Activated CD8-positive, alpha-beta T cell treated with anti-CD3 and anti-CD28 coated beads for 36 hours (primary cell): ENCODE measurements at regions not wholly inside any gene's neighbourhood (a gene's known extent, or its start where the extent isn't known, plus 50 kb on each side); places are given as distances from the start of the nearest gene placed in this dataset.

Experiments used
- ATAC-seq: fragments of 200-7000 bp; cut with Tn5 transposase; one replicate; pipeline ENCODE4 v1.10.0; 2021; ENCODE audit warnings: mild to moderate bottlenecking, moderate library complexity
- CTCF ChIA-PET: fragments of 350-600 bp; sonication (Branson Sonifier 250); formaldehyde crosslinking; loops from one replicate; lab custom pipeline; 2021; ENCODE audit warnings: antibody characterized with exemption; lab: Charles Lee
- POLR2A ChIA-PET: fragments of 350-600 bp; sonication (Branson Sonifier 250); formaldehyde crosslinking; loops from one replicate; lab custom pipeline; 2021; ENCODE audit warnings: antibody characterized with exemption; lab: Charles Lee
- DNase-seq: peaks from one replicate; pipeline ENCODE4 v3.0.0-alpha.2; 2020
- H3K27ac Mint-ChIP-seq: one replicate; pipeline ENCODE4 v1.8.0; 2021; ENCODE audit warnings: mild to moderate bottlenecking, mixed read lengths
- H3K27me3 Mint-ChIP-seq: one replicate; pipeline ENCODE4 v1.8.0; 2021; ENCODE audit warnings: mixed read lengths
- H3K36me3 Mint-ChIP-seq: one replicate; pipeline ENCODE4 v1.8.0; 2021; ENCODE audit warnings: low read depth, mixed read lengths
- H3K4me1 Mint-ChIP-seq: one replicate; pipeline ENCODE4 v1.8.0; 2021; ENCODE audit warnings: low read depth, mixed read lengths
- H3K4me3 Mint-ChIP-seq: one replicate; pipeline ENCODE4 v1.8.0; 2021; ENCODE audit warnings: mild to moderate bottlenecking, moderate library complexity, mixed read lengths
- H3K9me3 Mint-ChIP-seq: one replicate; pipeline ENCODE4 v1.8.0; 2021; ENCODE audit warnings: mixed read lengths
- intact Hi-C: fragments of 100-400 bp; cut with micrococcal nuclease; formaldehyde crosslinking; loops from one replicate; pipeline ENCODE4 v1.10.0; 2022
- TF ChIP-seq, protein P1 (sequence below): fragments of 200-600 bp; IDR thresholded peaks from one replicate; pipeline ENCODE4 v1.8.0; 2022; ENCODE audit warnings: antibody characterized with exemption, mild to moderate bottlenecking

DNA sequence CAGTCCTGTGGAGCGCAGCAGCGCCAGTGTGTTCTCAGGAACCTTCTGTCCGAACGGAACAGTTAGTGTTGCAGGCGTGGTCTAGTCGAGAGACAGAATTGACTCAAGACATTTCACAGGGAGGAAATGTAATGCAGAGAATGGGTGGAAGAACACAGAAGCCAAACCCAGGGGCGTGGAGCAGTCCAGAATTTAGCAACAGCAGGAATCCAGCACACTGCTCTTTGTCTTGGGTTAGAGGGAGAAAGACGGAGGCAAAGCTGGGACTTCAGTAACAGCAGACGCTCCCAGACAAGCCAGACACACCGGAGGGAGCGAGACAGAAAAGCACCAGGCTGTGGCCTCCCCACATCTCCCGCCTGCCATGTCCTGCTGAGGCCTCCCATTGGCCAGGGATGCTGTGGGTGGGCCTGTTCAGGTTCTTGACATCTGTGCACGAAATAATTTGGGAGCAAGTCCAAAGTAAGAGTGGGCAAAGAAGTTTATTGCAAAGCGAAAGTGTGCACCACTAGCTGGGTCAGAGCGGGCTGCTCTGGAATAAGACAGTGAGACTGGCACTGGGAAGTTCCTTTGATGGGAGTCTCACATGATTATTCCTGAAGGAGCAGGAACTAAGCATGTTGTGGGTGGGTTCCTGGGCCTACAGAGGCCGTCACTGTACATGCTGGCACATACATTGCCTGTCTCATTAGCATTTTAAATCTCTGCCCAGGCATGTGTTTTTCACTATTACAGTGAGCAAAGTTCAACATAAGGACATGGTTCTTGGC lies 339.3 kb upstream of the SFSWAP start:
- ChIA-PET CTCF (no interaction called here), POLR2A (no interaction called here)
- H3K9me3 Mint-ChIP-seq, result no peaks in the 10 kb centered on the region
- intact Hi-C loops, result no loop called here
- H3K4me1 Mint-ChIP-seq, result no peaks in the 10 kb centered on the region
- H3K4me3 Mint-ChIP-seq, result no peak overlapping the region
- no peak overlapping the region for H3K27ac Mint-ChIP-seq
- H3K27me3 Mint-ChIP-seq, result no peaks in the 10 kb centered on the region
- ATAC-seq, result no peak
- no peaks in the 10 kb centered on the region for H3K36me3 Mint-ChIP-seq
- DNase-seq, result no peak
- TF ChIP-seq, protein P1, sequence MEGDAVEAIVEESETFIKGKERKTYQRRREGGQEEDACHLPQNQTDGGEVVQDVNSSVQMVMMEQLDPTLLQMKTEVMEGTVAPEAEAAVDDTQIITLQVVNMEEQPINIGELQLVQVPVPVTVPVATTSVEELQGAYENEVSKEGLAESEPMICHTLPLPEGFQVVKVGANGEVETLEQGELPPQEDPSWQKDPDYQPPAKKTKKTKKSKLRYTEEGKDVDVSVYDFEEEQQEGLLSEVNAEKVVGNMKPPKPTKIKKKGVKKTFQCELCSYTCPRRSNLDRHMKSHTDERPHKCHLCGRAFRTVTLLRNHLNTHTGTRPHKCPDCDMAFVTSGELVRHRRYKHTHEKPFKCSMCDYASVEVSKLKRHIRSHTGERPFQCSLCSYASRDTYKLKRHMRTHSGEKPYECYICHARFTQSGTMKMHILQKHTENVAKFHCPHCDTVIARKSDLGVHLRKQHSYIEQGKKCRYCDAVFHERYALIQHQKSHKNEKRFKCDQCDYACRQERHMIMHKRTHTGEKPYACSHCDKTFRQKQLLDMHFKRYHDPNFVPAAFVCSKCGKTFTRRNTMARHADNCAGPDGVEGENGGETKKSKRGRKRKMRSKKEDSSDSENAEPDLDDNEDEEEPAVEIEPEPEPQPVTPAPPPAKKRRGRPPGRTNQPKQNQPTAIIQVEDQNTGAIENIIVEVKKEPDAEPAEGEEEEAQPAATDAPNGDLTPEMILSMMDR, result no peak

DNA sequence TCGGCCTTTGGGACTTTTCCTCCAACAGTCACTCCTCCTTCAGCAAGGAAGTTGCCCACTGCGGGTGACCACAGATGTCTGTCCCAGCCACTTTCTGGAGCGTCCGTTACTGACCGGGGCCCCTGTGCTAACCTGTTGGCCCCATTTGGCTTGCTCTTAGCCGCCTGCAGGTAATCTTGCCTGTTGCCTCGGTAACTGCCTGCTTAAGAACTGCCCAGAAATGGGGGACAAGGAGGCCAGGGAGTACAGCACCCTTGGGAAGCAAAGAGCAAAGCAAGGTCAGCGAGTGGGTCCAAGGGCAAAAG lies 338.8 kb upstream of the SFSWAP start:
- intact Hi-C loops, result no loop called here
- CTCF ChIA-PET, result no interaction called here
- H3K4me1 Mint-ChIP-seq, result no peaks in the 10 kb centered on the region
- no peak overlapping the region for H3K4me3 Mint-ChIP-seq
- no peaks in the 10 kb centered on the region for H3K9me3 Mint-ChIP-seq
- no peaks in the 10 kb centered on the region for H3K36me3 Mint-ChIP-seq
- no peak overlapping the region for H3K27ac Mint-ChIP-seq
- no peaks in the 10 kb centered on the region for H3K27me3 Mint-ChIP-seq
- ATAC-seq, result no peak
- POLR2A ChIA-PET, result no interaction called here
- TF ChIP-seq, protein P1, result no peak
- no peak for DNase-seq

DNA sequence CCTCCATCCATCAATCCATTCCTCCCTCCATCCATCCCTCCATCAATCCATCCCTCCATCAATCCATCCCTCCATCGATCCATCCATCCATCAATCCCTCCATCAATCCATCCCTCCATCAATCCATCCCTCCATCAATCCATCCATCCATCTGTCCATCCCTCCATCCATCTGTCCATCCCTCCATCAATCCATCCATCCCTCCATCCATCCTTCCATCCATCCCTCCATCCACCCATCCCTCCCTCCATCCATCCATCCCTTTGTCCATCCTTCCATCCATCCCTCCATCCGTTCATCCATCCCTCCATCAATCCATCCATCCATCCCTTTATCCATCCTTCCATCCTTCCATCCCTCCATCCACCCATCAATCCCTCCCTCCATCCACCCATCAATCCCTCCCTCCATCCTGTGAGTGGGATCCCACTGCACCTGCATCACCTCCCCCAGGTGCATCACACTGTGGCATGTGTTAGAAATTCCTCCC lies 338.1 kb upstream of the SFSWAP start:
- Mint-ChIP-seq H3K36me3 (no peaks in the 10 kb centered on the region), H3K4me3 (no peak overlapping the region), H3K9me3 (no peaks in the 10 kb centered on the region), H3K27me3 (no peaks in the 10 kb centered on the region), H3K27ac (no peak overlapping the region), H3K4me1 (no peaks in the 10 kb centered on the region)
- no peak for ATAC-seq
- intact Hi-C loops, result no loop called here
- no peak for DNase-seq
- CTCF ChIA-PET, result no interaction called here
- TF ChIP-seq, protein P1, result no peak
- POLR2A ChIA-PET, result no interaction called here

DNA sequence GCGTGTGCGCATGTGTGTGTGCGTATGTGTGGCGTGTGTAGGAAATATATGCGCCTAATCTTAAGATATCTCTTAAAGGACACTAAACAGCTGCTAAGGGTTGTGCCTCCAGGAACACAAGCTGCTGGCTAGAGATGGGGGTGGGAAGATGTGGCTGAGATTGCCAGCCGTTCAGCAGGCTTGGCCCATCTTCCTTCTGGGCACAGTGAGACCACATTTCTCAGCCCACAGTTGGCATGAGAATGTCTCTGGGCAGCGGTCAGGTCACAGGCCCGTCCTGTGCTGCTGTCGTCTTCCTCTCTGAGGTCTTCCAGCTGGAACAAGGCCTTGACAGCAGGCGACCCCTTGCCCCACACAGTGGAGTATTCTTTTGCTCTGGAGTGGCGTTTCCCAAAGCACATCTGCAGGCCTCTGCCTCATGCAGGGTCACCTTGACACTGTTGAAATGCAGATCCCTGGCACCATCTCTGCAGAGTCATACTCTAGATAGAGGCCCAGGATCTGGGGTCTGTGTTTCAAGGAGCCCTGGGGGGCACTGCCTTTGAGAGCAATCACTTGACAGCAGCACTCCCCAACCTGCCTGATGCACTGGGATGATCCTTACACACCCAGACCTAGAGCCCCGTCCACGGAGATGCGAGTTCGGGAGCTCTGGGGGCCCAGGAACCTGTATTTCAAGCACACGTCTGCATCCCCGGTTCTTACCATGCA lies 335.5 kb upstream of the SFSWAP start:
- TF ChIP-seq, protein P1, result no peak
- POLR2A ChIA-PET, result no interaction called here
- Mint-ChIP-seq H3K4me1 (no peaks in the 10 kb centered on the region), H3K9me3 (no peaks in the 10 kb centered on the region), H3K36me3 (no peaks in the 10 kb centered on the region), H3K27me3 (no peaks in the 10 kb centered on the region), H3K27ac (no peak overlapping the region), H3K4me3 (no peak overlapping the region)
- ATAC-seq (no peak), DNase-seq (no peak)
- intact Hi-C loops, result no loop called here
- CTCF ChIA-PET, result no interaction called here

DNA sequence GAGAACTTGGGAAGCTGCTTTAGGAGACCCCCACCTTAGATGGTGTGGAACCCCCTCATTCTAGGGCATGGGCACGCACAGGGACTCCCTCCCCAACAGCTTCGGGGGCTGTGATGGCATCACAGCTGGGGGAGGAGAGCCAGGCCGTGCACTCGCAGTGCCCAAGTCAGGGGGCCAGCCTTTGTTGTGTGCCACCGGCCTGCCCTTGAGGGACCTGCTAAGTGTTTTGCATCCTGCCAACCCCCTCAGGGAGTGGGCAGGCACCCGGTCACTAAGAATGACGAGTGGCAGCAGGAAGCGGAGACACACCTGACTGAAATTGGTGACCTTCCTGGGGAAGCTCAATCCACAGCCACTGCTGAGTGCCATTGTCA lies 334.9 kb upstream of the SFSWAP start:
- TF ChIP-seq, protein P1, result no peak
- Mint-ChIP-seq H3K9me3 (no peaks in the 10 kb centered on the region), H3K27ac (no peak overlapping the region), H3K36me3 (no peaks in the 10 kb centered on the region), H3K4me1 (no peaks in the 10 kb centered on the region), H3K4me3 (no peak overlapping the region), H3K27me3 (no peaks in the 10 kb centered on the region)
- CTCF ChIA-PET, result no interaction called here
- intact Hi-C loops, result no loop called here
- no peak for ATAC-seq
- POLR2A ChIA-PET, result no interaction called here
- DNase-seq, result no peak
